Type B pancreatic cell (in vitro differentiated cells): ENCODE measurements at regions not wholly inside any gene's neighbourhood (a gene's known extent, or its start where the extent isn't known, plus 50 kb on each side); places are given as distances from the start of the nearest gene placed in this dataset.

Source experiments
- DNase-seq: peaks from one replicate; pipeline ENCODE4 v3.0.0; 2021; ENCODE audit warnings: mixed read lengths; ENCODE audit not compliant: unreplicated experiment; ENCODE audit errors: extremely low spot score
- H3K27ac Mint-ChIP-seq: 2 replicates; pipeline ENCODE4 v1.8.0; 2021; ENCODE audit warnings: mild to moderate bottlenecking, mixed read lengths
- H3K27me3 Mint-ChIP-seq: 2 replicates; pipeline ENCODE4 v1.8.0; 2021; ENCODE audit warnings: mixed read lengths
- H3K36me3 Mint-ChIP-seq: 2 replicates; pipeline ENCODE4 v1.8.0; 2021; ENCODE audit warnings: mixed read lengths
- H3K4me1 Mint-ChIP-seq: one replicate; pipeline ENCODE4 v1.8.0; 2021; ENCODE audit warnings: mixed read lengths; ENCODE audit not compliant: unreplicated experiment
- H3K4me3 Mint-ChIP-seq: 2 replicates; pipeline ENCODE4 v1.8.0; 2021; ENCODE audit warnings: mild to moderate bottlenecking, mixed read lengths
- H3K9me3 Mint-ChIP-seq: 2 replicates; pipeline ENCODE4 v1.8.0; 2021; ENCODE audit warnings: mixed read lengths
- TF ChIP-seq, protein P1 (sequence below): fragments of 200-600 bp; sonication (generic); conservative IDR thresholded peaks from 2 replicates; pipeline ENCODE4 v1.5.0; 2021; ENCODE audit warnings: antibody characterized with exemption, mild to moderate bottlenecking

DNA sequence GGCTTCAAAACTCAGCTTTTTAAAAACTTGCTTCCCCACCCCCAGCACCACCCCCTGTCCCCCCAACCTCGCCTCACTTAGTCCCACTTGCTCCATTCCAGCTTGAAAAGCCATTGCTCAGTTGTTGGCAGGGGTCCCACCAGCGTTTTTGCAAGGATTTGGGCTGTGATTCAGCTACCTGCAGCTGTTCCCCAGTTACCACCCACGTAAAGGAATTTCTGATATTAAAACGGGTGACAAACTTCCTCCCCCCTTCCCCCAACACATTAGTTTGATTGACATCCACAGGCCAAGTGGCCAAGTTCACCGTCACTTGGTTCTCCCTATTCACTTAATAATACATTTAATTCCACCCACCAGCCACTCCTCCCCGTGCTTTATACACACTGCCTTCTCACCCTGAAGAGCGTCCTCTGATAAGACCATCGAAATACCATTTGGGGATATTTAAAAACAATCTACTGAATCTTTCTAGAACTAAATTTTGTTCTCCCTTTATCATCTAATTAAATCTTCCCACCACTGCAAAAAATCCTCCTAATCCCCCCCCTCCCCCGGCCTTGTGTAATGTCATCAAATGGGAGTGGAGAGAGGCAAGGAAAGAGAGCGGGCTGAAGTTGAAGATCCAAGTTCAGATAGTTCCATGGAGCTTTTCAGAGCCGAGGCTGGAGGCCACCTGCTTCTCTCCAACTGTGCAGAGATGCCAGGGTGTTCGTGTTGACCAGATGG lies 55.1 kb downstream of the SOX9 start:
- TF ChIP-seq, protein P1, sequence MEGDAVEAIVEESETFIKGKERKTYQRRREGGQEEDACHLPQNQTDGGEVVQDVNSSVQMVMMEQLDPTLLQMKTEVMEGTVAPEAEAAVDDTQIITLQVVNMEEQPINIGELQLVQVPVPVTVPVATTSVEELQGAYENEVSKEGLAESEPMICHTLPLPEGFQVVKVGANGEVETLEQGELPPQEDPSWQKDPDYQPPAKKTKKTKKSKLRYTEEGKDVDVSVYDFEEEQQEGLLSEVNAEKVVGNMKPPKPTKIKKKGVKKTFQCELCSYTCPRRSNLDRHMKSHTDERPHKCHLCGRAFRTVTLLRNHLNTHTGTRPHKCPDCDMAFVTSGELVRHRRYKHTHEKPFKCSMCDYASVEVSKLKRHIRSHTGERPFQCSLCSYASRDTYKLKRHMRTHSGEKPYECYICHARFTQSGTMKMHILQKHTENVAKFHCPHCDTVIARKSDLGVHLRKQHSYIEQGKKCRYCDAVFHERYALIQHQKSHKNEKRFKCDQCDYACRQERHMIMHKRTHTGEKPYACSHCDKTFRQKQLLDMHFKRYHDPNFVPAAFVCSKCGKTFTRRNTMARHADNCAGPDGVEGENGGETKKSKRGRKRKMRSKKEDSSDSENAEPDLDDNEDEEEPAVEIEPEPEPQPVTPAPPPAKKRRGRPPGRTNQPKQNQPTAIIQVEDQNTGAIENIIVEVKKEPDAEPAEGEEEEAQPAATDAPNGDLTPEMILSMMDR: no peak
- Mint-ChIP-seq H3K27ac (no peak overlapping the region), H3K36me3 (no peaks in the 10 kb centered on the region)

DNA sequence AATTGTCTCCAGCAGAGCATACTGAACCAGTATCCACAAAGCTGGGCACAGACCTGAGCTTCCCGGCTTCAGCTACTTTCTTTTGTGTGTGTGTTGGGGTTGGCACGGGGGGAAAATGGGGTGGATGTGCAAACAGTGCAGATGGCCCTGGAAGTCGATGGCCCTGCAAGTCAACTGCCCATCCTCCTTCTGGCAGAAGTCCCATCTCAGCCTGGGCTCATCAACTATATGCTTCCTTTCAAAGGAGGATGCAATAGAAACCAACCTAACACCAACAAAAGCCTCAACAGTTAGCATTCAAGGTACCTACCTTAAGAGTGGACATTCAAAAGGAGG lies 55.7 kb downstream of the SOX9 start:
- Mint-ChIP-seq H3K4me1 (peaks cover 26% of the 10 kb centered on the region), H3K36me3 (no peaks in the 10 kb centered on the region), H3K27me3 (peaks cover 18% of the 10 kb centered on the region), H3K4me3 (no peak overlapping the region), H3K9me3 (no peaks in the 10 kb centered on the region), H3K27ac (no peak overlapping the region)
- TF ChIP-seq, protein P1: no peak
- no peak for DNase-seq

More for the DNA sequence above, 55.1 kb downstream of the SOX9 start:
- Mint-ChIP-seq H3K4me1 (peaks cover 26% of the 10 kb centered on the region), H3K4me3 (no peak overlapping the region), H3K9me3 (no peaks in the 10 kb centered on the region), H3K27me3 (peaks cover 14% of the 10 kb centered on the region)
- DNase-seq: no peak

DNA sequence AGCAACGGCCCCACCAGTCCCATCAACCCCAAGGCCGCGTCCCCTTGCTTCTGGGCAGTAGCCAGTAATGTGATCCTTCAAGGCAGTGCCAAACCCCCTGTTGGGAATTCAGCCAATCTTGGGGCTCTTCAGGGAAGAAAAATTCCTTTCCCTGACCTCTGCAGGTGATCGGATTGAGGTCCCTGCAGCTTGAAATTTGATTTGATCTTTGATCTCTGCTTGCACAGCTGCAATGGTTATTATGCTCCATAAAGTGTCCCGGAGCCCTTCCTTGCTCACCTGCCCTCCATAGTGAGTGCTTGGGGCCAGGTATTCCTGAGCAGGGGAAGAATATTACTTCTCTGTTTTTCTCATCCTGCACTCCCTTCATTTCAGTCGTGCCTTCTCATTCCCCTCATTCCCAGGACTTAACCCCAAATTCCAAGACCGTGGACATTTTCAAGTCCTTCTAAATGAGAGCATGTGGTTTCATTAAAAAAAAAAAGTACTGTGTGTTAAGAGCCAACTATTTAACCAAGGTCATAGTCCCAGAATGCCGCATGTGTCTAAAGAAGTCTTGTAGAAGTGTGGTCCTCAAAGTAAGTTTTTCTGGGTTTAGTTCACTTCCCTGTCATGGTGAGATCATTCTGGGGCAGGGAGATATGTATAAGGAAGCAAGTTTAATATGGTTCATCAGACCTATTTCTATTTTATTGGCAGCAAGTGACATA lies 56.3 kb downstream of the SOX9 start:
- TF ChIP-seq, protein P1: no peak
- H3K9me3 Mint-ChIP-seq: no peaks in the 10 kb centered on the region
- H3K4me1 Mint-ChIP-seq: peaks cover 22% of the 10 kb centered on the region
- peaks cover 15% of the 10 kb centered on the region for H3K27me3 Mint-ChIP-seq
- H3K4me3 Mint-ChIP-seq: no peak overlapping the region
- no peak overlapping the region for H3K27ac Mint-ChIP-seq
- DNase-seq: no peak
- H3K36me3 Mint-ChIP-seq: no peaks in the 10 kb centered on the region

DNA sequence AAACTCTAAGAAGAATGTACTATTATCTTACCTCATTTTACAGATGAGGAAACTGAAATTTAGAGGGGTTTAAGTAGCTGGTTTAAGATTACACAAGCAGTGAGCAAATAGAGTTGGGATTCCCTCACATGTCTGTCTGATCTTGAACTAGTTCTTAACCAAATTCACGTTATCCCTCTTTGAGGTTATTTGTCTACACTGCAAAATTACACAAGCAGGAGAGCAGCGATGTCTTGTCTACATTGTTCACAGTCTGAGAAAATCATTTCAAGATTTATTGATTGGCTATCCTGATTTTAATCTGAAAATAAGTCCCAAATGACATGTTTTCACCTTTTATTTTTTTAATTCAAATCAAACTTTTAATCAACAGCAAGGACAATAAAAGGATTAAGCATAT lies 56.9 kb downstream of the SOX9 start:
- no peak for DNase-seq
- no peak overlapping the region for H3K4me3 Mint-ChIP-seq
- peaks cover 18% of the 10 kb centered on the region for H3K4me1 Mint-ChIP-seq
- no peaks in the 10 kb centered on the region for H3K9me3 Mint-ChIP-seq
- no peaks in the 10 kb centered on the region for H3K36me3 Mint-ChIP-seq
- H3K27ac Mint-ChIP-seq: no peak overlapping the region
- H3K27me3 Mint-ChIP-seq: peaks cover 14% of the 10 kb centered on the region
- TF ChIP-seq, protein P1: no peak

DNA sequence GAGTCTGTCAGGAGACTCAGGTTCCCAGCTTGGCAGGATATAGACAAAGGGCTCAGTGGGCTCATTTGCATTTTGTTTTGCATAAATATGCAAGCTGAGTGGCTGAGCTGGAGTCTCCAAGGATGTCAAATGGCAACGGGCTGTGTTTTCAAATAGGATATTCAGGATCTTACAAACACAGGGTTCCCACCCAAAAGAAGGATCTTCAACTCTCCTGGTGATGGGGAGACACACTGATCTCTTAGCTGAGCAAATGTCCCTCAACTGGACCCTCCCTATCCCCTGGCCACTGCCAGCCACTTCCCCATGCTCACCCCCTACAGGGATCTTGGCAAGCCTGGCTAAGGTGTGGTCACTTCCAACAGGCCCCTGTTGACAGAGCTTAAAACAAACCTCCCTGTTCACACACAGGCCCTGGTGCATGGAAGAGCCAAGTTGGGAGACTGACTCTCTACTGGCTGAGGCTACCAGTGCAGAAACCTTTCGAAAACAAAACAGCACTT lies 61.6 kb downstream of the SOX9 start:
- Mint-ChIP-seq H3K9me3 (no peaks in the 10 kb centered on the region), H3K4me1 (peaks cover 14% of the 10 kb centered on the region), H3K4me3 (no peak overlapping the region), H3K27me3 (peaks cover 6% of the 10 kb centered on the region), H3K36me3 (no peaks in the 10 kb centered on the region), H3K27ac (no peak overlapping the region)
- no peak for DNase-seq
- TF ChIP-seq, protein P1: no peak
